MG63 (cell line): ENCODE measurements at regions not wholly inside any gene's neighbourhood (a gene's known extent, or its start where the extent isn't known, plus 50 kb on each side); places are given as distances from the start of the nearest gene placed in this dataset.
"Not testable (repeated sequence)": the region's sequence is repeated elsewhere in the genome, so short reads cannot be mapped to it uniquely, and the experiment has no call there.

Experiments used
- DNase-seq: peaks from one replicate; pipeline ENCODE4 v3.0.0-alpha.2; 2020
- H3K27me3 ChIP-seq: fragments of 250-450 bp; sonication (Bioruptor Pico); 2 replicates; pipeline ENCODE4 v1.5.1; 2020; ENCODE audit warnings: mild to moderate bottlenecking, moderate library complexity
- H3K36me3 ChIP-seq: fragments of 250-450 bp; sonication (Bioruptor Pico); 2 replicates; pipeline ENCODE4 v1.5.1; 2020; ENCODE audit warnings: mild to moderate bottlenecking, moderate library complexity
- H3K4me3 ChIP-seq: fragments of 250-450 bp; sonication (Bioruptor Pico); 2 replicates; pipeline ENCODE4 v1.5.1; 2020; ENCODE audit warnings: mild to moderate bottlenecking, moderate library complexity
- H3K9me3 ChIP-seq: fragments of 250-450 bp; sonication (Bioruptor Pico); 2 replicates; pipeline ENCODE4 v1.5.1; 2020; ENCODE audit warnings: mild to moderate bottlenecking, moderate library complexity

DNA sequence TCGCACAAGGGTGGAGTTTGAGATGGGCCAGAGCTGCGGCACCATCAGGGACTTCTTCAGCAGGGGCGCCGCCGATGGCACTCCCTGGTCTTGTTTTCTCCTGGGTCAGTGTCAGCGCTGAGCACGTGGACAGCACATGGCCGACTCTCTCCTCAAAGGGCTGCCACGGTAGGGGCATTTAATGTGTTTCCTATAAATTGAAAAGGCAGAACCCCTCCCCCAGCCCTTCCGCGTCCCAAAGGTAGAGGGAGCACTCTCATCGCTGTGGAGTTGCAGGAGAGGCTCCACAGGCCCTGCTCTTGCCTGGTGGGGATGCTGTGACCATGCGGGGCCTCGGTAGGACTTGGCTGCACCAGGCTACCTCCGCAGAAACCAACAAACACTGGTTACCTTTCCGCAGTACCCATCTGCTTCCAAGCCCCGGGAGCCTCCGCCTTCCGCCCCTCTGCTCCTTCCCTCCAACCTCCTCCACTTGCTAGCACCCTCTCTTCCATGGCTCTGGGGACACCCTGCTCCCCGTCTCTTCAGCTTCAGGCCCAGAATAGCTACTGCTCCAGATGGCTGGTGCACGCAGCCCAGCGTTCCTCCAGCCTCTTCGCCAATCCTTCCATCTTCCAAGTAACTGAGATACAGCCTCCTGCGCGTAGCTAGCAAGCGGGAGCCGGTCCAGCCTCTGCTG is 166.3 kb upstream of the ADCY1 start:
- no peak overlapping the region for H3K4me3 ChIP-seq
- peaks cover 2% of the 10 kb centered on the region; the same call in 1 of the 2 replicates for H3K9me3 ChIP-seq
- H3K36me3 ChIP-seq, result no peaks in the 10 kb centered on the region
- DNase-seq, result no peak
- no peaks in the 10 kb centered on the region for H3K27me3 ChIP-seq

DNA sequence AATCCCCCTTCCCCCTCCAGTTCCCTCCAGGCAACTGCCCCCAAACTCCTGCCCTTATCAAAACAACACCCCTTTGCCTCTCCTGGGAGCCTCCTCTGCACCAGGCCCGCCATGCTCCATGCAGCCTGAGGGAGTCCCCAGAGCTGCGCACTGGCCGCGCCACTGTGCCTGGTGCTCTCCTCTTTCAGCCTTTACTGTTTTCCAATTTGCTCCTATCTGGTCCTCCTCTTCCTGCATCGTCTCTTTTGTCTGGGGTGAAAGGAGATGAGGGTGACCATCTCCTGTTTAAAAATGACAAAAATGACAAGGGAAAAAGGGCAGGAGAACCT is 165.8 kb upstream of the ADCY1 start:
- Histone ChIP-seq H3K36me3 (no peaks in the 10 kb centered on the region), H3K4me3 (no peak overlapping the region), H3K9me3 (peaks cover 2% of the 10 kb centered on the region; the same call in 1 of the 2 replicates), H3K27me3 (no peaks in the 10 kb centered on the region)
- no peak for DNase-seq

DNA sequence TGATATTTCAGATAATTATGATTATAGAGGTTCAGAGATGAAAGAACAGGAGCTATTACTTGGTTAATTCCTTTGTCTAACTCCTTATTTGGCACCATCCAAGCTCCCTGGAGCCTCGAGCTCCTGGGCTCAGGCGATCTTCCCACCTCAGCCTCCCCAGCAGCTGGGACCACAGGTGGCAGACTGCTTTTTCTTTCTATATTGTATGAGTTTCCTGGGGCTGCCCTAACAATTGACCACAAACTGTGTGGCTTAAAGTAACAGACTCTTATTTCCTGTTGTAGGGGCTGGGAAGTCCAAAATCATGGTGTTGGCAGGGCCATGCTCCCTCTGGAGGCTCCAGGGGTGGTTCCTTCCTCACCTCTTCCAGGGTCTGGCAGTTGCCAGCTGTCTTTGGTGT is 163.3 kb upstream of the ADCY1 start:
- no peak for DNase-seq
- H3K4me3 ChIP-seq, result no peak overlapping the region
- no peaks in the 10 kb centered on the region for H3K9me3 ChIP-seq
- no peaks in the 10 kb centered on the region for H3K36me3 ChIP-seq
- H3K27me3 ChIP-seq, result no peaks in the 10 kb centered on the region

DNA sequence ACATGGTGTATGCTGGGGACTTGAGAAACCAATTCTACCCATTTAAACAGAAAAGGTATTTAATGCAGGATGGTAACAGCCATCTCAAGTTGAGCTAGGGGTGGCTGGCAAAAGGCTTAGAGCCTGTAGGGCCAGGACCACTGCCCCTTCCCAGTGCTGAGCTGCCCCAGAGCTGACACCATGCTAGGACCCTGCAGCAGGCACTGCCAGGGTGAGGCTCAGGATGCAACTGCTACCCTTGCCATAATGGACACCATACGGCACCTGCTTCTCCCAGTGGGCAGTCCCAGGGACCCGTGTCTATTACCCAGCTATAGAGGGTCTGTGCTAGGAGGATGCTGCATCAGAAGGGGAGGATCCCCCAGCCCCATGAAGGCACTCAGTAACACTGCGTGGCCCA is 160.7 kb upstream of the ADCY1 start:
- H3K4me3 ChIP-seq, result no peak overlapping the region
- no peaks in the 10 kb centered on the region for H3K36me3 ChIP-seq
- no peaks in the 10 kb centered on the region for H3K27me3 ChIP-seq
- no peaks in the 10 kb centered on the region for H3K9me3 ChIP-seq
- no peak for DNase-seq

DNA sequence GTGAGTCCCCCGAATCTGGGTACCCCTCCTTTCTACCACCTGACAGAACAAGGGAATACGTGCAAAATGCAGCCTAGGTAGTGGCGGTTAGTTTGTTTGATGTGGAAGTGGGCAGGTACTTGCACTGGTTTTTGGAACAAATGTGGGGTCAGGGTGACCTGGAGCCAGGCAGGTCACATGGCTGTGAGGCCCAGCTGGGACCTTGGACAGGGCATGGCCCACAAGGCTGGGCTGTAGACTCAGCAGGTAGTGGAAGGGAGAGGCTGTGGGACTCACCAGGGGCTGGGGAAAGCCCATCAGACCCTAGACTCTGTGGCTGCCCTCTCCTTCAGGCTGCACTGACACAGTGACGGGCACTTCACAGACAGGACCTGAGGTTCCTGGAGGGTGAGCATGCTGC is 159.9 kb upstream of the ADCY1 start:
- Histone ChIP-seq H3K36me3 (no peaks in the 10 kb centered on the region), H3K4me3 (no peak overlapping the region), H3K9me3 (no peaks in the 10 kb centered on the region), H3K27me3 (no peaks in the 10 kb centered on the region)
- DNase-seq, result no peak

DNA sequence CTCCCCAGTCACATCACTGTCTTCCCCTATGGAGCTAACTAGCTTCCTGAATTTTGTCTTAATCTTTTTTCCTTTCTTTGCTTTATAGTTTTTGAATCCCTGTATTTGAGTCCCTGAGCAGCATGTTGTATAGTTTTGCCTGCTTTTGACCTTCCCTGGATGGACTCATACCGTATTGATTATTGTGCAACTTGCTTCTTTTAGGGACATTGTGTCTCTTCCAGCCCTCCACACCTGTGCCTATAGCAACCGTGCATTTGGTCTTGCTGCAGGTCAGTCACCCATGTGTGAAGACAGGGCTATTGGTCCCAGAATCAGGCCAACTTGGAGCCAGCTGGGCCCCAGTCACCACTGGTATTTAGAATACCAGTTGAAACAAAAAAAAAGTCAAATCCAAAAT is 158.9 kb upstream of the ADCY1 start:
- Histone ChIP-seq H3K36me3 (no peaks in the 10 kb centered on the region), H3K9me3 (no peaks in the 10 kb centered on the region), H3K4me3 (no peak overlapping the region), H3K27me3 (no peaks in the 10 kb centered on the region)
- no peak for DNase-seq

DNA sequence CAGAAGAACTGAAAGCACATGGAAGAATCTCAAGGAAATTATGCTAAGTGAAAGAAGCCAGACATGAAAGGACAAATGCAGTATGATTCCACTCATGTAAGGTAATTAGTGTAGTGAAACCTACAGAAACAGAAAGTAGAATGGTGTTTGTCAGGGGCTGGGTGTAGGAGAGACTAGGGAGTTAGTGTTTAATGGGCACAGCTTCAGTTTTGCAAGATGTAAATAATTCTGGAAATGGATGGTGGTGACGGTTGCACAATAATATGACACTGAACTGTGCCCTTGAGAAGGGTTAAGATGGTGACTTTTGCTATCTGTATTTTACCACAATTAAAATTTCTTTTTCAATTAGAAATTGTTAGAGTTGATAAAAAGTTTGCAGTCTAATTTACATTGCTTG is 157.3 kb upstream of the ADCY1 start:
- Histone ChIP-seq H3K9me3 (no peaks in the 10 kb centered on the region), H3K27me3 (no peaks in the 10 kb centered on the region), H3K4me3 (no peak overlapping the region), H3K36me3 (no peaks in the 10 kb centered on the region)
- no peak for DNase-seq

DNA sequence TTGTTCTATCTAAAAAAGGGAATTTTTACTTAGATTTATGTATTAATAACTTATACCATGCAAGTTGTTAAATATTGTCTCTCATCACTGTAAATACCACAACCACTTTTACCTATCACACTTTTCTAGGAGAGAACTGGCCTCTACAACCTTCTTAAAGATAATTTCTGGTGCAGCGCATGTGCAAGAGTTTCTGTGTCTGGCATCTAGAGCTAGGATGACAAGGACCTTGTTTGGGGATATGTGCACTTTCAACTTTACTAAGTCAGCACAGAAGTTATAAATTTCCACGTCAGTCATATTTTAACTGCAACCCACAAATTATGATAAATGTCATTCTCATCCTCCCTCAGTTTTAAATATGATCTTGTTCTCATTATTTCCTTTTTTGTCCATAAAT is 156.9 kb upstream of the ADCY1 start:
- no peak for DNase-seq
- H3K4me3 ChIP-seq, result no peak overlapping the region
- no peaks in the 10 kb centered on the region for H3K27me3 ChIP-seq
- no peaks in the 10 kb centered on the region for H3K9me3 ChIP-seq
- no peaks in the 10 kb centered on the region for H3K36me3 ChIP-seq

DNA sequence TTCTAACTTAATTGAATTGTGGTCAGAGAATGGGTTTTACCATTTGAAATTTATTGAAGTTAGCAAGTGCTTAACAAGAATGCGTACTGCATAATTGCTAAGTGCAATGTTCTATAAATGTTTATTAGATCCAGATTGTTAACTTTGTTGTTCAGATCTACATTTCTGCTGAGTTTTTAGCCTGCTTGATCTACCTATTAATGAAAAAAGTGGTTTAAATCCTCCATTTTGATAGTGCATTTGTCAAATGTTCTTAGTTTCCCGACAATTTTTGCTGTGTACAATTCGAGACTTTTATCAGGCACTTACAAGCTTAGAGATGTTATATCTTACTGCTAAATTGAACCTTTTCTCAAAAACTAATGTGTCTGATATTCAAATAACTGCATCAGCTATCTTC is 156.4 kb upstream of the ADCY1 start:
- Histone ChIP-seq H3K4me3 (no peak overlapping the region), H3K27me3 (no peaks in the 10 kb centered on the region), H3K36me3 (no peaks in the 10 kb centered on the region), H3K9me3 (no peaks in the 10 kb centered on the region)
- no peak for DNase-seq

DNA sequence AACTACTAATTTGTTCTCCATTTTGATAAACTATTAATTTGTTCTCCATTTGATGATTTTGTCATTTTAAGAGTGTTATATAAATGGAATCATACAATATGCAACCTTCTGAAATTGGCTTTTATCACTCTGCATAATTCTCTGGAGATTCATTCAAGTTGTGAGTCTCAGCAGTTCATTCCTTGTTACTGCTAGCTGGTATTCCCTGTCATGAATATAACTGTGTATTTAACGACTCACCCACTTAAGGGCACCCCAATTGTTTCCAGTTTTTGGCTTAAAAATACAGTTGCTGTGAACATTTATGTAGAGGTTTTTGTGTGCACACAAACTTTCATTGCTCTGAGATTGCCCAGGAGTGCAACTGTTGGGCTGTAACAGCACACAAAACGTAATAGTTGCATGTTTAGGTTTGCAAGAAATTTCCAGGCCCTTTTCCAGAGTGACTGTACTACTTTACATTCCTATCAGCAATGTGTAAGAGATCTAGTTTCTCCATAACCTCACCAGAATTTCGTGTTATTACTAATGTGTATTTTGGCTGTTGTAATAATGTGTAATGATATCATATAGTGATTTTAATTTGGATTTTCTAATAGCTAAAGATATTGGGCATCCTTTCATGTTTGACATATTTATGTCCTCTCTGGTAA is 153.2 kb upstream of the ADCY1 start:
- no peaks in the 10 kb centered on the region for H3K9me3 ChIP-seq
- no peak overlapping the region for H3K4me3 ChIP-seq
- no peaks in the 10 kb centered on the region for H3K36me3 ChIP-seq
- peak; percentile 21 for DNase-seq
- H3K27me3 ChIP-seq, result no peaks in the 10 kb centered on the region

DNA sequence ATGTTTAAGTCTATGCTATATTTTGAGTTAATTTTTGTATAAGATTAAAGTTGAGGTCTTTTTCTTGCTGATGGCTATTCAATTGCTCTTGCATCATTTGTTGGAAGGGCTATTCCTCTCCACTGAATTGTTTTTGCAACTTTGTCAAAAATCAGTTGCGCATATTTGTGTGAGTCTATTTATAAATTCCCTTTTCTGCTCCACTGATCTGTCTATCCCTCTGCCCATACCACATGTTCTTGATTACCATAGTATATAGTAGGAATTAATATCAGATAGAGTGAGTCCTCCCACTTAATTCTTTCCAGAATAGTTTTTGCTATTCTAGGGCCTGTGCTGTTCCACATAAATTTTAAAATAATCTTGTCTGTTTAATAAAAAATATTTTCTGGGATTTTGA is 152.4 kb upstream of the ADCY1 start:
- Histone ChIP-seq H3K36me3 (no peaks in the 10 kb centered on the region), H3K4me3 (no peak overlapping the region), H3K27me3 (no peaks in the 10 kb centered on the region), H3K9me3 (no peaks in the 10 kb centered on the region)
- no peak for DNase-seq

DNA sequence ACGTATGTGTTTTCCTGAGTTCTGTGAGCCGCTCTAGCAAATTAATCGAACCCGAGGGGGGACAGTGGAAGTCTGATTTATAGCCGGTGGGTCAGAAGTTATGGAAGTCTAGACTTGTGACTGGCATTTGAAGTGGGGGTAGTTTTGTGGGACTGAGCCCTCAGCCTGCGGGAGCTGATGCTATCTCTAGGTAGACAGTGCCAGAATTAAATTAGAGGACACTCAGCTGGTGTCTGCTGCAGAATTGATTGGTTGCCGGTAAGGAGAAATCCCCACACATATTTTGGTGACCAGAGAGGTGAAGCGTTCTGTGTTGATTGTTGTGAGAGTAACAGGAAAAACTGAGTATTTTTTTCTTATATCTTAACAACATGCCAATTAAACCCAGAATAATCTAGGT is 143.8 kb upstream of the ADCY1 start:
- Histone ChIP-seq H3K4me3 (no peak overlapping the region), H3K9me3 (0 out of 2 replicates have a peak, but pooled peaks cover 2% of the 10 kb centered on the region), H3K27me3 (no peaks in the 10 kb centered on the region), H3K36me3 (no peaks in the 10 kb centered on the region)
- DNase-seq, result no peak

DNA sequence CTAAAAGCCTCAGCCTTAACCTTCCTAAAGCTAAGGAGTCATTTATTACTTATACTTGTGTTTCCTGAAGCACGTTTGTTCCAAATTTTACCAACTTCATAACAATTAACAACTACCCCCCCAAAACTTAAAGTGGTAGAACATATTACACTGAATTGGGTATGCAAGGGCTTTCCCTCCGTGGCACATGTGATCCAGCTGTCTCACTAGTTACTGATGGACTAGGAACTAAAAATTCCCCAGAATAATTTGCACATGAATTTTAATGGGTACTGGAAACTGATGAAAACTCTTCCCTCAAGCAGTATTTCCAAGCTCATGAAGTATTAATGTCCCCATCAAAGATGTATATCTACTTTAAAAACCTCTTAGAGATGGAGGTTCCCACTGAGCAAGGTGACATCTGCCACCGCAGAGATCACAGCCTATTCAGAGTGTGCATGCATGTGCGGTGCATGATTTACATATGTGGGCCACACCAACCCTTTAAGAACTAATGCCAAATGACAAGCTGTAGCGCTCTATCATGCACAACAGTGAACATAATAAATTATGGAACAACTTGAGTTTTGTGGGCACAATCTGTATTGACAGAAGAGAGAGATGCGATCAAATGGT is 139.9 kb upstream of the ADCY1 start:
- H3K4me3 ChIP-seq, result no peak overlapping the region
- no peaks in the 10 kb centered on the region for H3K27me3 ChIP-seq
- H3K36me3 ChIP-seq, result no peaks in the 10 kb centered on the region
- H3K9me3 ChIP-seq, result 0 out of 2 replicates have a peak, but pooled peaks cover 4% of the 10 kb centered on the region
- no peak for DNase-seq

DNA sequence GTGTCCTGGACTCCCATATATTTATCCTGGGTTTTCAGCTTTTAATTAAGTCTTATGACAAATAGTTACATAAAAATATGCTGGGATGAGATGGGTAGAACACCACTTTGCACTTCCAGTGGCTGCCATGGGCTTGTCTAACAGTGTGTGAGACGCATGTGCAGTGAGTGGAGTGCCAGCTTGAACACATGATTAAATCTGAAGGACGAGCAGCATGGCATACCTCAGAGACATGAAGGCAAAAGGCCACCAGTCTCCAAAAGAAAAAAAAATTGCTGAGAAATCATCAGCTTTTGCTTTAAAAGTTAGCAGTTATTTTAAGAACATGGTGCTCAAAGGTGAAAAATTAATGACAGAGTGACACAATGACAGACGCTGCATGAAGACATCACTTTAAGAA is 139.0 kb upstream of the ADCY1 start:
- no peak for DNase-seq
- no peak overlapping the region for H3K4me3 ChIP-seq
- peaks cover 10% of the 10 kb centered on the region; the same call in 1 of the 2 replicates for H3K9me3 ChIP-seq
- H3K36me3 ChIP-seq, result no peaks in the 10 kb centered on the region
- no peaks in the 10 kb centered on the region for H3K27me3 ChIP-seq

DNA sequence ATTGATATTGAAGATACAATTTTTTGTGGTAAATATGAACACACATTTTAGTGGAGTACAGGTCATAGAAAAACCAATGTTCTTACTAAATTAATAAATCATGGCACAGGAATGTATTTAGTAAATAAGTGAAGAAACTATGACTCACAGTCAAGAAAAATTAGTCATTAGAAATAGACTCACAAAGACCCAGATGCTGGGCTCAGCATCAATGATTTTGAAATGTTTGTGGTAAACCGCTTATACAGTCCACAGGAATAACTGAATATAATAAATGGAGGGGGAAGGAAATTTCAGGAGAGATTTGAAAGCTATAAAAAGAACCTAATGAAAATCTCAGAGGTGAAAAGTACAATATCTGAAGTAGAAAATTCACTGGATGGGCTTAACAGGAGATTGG is 138.3 kb upstream of the ADCY1 start:
- no peak overlapping the region for H3K4me3 ChIP-seq
- H3K36me3 ChIP-seq, result no peaks in the 10 kb centered on the region
- peaks cover 8% of the 10 kb centered on the region; the same call in 1 of the 2 replicates for H3K9me3 ChIP-seq
- no peaks in the 10 kb centered on the region for H3K27me3 ChIP-seq
- DNase-seq, result peak; percentile 44

DNA sequence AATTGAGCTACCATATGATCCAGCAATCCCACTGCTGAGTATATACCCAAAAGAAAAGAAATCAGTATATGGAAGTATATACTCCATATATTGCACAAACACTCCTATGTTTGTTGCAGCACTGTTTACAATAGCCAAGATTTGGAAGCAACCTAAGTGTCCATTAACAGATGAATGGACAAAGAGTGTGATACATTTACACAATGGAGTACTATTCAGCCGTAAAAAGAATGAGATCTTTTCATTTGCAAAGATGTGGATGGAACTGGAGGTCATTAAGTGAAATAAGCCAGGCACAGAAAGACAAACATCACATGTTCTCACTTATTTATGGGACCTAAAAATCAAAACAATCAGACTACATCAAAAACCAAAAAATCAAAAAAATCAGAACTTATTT is 133.4 kb upstream of the ADCY1 start:
- not testable (repeated sequence) for H3K4me3 ChIP-seq, DNase-seq, H3K36me3 ChIP-seq, H3K27me3 ChIP-seq, H3K9me3 ChIP-seq

DNA sequence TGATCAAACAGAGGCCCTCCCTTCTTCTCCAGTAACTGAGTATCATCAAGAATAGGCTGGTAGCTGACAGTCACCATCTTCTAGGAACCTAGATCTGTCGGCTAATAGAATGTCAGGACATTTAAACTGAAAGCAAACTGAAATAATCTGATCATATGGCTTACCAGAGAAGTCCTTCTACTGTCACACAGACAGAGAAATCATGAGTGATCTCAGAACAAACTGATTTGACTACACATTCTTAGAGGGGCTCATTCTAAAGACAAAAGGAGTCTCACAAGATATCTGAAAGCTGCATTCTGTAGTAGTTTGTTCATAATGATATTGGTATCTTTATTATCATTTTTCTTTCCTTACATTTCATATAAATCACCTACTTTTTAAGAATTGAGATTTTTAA is 130.9 kb upstream of the ADCY1 start:
- H3K9me3 ChIP-seq, result peaks cover 10% of the 10 kb centered on the region
- DNase-seq, result no peak
- H3K27me3 ChIP-seq, result no peaks in the 10 kb centered on the region
- no peaks in the 10 kb centered on the region for H3K36me3 ChIP-seq
- H3K4me3 ChIP-seq, result no peak overlapping the region
